ENCODE measurements at regions not wholly inside any gene's neighbourhood (a gene's known extent, or its start where the extent isn't known, plus 50 kb on each side); places are given as distances from the start of the nearest gene placed in this dataset.
A peak's percentile ranks its signal among the peaks of the same experiment; 100 is the strongest.

DNA sequence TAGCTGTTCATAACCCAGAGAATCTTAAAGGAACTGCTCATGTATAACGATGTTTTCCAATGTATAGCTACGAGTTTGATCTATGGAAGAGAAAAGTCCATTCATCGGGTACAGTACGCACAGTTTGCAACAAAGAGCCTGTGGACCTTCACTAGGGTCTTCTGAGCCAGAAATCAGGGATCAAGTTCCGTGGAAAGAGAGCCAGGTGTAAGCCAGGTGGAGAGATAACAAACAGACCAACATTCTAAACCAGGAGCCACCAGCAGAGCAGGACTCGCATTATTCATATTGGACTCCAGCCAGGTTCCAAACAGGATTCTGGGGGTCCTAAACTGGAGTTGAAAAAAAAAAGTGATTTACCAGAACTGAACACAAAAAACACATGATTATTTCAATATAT, 505.4 kb upstream of the C16orf82 start:
- no peak for FAIRE-seq
- TF ChIP-seq, protein P1, sequence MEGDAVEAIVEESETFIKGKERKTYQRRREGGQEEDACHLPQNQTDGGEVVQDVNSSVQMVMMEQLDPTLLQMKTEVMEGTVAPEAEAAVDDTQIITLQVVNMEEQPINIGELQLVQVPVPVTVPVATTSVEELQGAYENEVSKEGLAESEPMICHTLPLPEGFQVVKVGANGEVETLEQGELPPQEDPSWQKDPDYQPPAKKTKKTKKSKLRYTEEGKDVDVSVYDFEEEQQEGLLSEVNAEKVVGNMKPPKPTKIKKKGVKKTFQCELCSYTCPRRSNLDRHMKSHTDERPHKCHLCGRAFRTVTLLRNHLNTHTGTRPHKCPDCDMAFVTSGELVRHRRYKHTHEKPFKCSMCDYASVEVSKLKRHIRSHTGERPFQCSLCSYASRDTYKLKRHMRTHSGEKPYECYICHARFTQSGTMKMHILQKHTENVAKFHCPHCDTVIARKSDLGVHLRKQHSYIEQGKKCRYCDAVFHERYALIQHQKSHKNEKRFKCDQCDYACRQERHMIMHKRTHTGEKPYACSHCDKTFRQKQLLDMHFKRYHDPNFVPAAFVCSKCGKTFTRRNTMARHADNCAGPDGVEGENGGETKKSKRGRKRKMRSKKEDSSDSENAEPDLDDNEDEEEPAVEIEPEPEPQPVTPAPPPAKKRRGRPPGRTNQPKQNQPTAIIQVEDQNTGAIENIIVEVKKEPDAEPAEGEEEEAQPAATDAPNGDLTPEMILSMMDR (IDR thresholded peaks at IDR 0.05; ENCODE audit: insufficient read depth, missing control alignments): no peak

DNA sequence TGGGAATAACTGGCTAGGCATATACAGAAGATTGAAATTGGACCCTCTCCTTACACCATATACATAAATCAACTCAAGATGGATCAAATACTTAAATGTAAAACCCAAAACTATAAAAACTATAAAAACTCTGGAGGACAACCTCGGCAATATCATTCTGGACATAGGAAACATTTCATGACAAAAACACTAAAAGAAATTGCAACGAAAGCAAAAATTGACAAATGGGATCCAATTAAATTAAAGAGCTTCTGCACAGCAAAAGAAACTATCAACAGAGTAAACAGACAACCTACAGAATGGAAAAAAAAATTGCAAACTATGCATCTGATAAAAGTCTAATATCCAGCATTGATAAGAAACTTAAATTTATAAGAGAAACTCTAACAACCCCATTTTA, 503.7 kb upstream of the C16orf82 start:
- FAIRE-seq (no peak), DNase-seq (ENCODE audit: insufficient read length, low spot score) (no peak)
- TF ChIP-seq, protein P1 (IDR thresholded peaks at IDR 0.05; ENCODE audit: insufficient read depth, missing control alignments): no peak

More for the DNA sequence above, 505.4 kb upstream of the C16orf82 start:
- no peak for DNase-seq (ENCODE audit: insufficient read length, low spot score)

DNA sequence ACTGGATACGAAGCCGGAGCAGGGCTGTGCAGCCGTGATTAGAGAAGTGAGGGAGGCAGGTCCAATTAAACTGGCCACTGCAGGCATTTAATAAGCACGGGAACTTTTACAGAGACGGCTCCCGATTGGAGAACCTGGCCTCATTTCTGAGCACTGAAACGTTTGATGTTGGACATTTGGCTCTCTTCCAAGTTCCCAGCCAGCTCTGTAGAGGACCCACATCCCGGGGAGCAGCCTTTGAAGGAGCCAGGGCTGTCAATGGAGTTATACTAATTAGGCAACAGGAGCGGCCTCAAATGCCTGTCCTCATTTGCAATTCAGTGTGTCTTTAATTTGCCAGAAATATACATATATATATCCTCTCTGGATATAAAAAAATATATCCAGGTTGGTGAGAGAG, 499.4 kb upstream of the C16orf82 start:
- FAIRE-seq: no peak
- TF ChIP-seq, protein P1 (IDR thresholded peaks at IDR 0.05; ENCODE audit: insufficient read depth, missing control alignments): no peak
- no peak for DNase-seq (ENCODE audit: insufficient read length, low spot score)

DNA sequence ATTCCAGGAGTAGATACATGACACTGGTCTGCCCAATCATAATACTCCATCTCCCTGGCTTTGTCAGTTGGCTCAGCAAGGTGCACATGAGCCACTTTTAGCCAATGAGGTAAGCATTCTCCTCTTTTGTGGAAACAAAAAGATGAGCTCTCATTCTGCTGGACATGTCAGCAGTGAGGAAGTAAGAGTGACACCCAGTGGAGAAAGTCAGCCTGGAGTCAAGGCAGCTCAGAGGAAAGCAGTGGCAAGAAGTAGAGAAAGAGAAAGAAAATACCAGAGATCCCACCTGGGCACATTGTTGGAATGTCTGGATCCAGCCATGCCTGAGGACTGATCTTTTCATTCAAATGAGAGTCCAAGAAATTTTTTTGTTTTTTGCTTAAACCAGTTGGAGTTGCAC, 496.9 kb upstream of the C16orf82 start:
- no peak for DNase-seq (ENCODE audit: insufficient read length, low spot score)
- no peak for FAIRE-seq
- TF ChIP-seq, protein P1 (IDR thresholded peaks at IDR 0.05; ENCODE audit: insufficient read depth, missing control alignments): peak; percentile 55

DNA sequence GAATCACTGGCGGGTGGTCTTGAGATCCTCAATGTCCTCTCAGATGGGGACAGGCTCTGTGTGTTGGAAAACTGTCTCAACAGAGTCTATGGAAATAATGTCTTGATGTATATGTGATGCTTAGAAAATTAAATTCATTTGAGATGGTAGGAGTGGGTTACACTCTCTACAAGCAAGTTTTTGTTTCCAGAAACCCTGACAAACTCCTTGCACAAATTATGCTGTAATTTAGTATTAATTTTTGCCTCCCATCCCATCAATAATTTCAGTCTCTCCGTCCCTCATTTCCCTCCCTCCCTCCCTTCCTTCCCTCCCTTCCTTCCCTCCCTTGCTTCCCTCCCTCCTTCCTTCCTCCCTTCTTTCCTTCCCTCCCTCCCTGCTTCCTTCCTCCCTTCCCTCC, 488.0 kb upstream of the C16orf82 start:
- DNase-seq (ENCODE audit: insufficient read length, low spot score) (no peak), FAIRE-seq (no peak)
- TF ChIP-seq, protein P1 (IDR thresholded peaks at IDR 0.05; ENCODE audit: insufficient read depth, missing control alignments): no peak

DNA sequence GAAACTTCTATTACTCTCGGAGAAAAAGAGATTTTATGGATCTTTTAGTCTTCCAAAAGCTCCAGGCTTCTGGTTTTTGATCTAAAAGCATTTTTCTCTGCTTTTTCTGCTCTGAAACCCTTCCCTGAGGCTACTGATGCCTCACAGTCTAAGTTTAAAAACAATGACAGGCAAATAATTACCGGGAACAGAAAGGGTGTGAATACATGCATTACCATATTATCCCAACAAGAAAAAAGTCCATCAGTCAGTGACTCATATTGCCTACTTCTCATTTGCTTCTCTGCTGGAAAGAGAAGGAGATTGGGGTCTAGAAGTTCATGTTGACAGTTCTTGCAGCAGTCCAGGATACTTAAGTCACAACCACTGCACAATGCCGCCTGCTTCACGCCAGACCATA, 482.9 kb upstream of the C16orf82 start:
- TF ChIP-seq, protein P1 (IDR thresholded peaks at IDR 0.05; ENCODE audit: insufficient read depth, missing control alignments): no peak
- FAIRE-seq: no peak
- no peak for DNase-seq (ENCODE audit: insufficient read length, low spot score)

DNA sequence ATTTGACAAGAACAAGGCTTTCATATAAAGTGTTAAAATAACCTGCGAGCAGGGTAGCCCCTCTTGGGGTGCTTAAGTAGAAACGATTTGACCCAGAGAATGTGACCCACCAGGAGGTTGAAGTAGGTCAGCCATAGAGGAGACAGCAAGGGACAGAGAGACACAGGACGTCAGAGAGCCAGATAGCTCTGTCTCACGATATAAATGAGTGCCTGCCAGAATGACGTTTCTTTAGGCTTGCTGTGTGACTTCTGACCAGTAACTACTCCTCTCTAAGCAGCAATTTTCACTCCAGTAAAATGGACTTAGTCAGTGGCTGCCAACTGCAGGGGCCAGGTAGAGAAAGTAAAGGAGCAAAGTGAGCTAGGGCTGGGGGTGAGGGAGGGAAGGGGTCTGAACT, 473.0 kb upstream of the C16orf82 start:
- no peak for DNase-seq (ENCODE audit: insufficient read length, low spot score)
- no peak for FAIRE-seq
- TF ChIP-seq, protein P1 (IDR thresholded peaks at IDR 0.05; ENCODE audit: insufficient read depth, missing control alignments): no peak

All from D721Med (cell line).